GM12865 (cell line): ENCODE measurements at regions not wholly inside any gene's neighbourhood (a gene's known extent, or its start where the extent isn't known, plus 50 kb on each side); places are given as distances from the start of the nearest gene placed in this dataset.

ENCODE experiments used
- DNase-seq: peaks from one replicate; pipeline ENCODE4 v3.0.0; 2010; ENCODE audit warnings: low read depth
- H3K4me3 ChIP-seq: 2 replicates; pipeline ENCODE4 v1.5.1; 2011; ENCODE audit warnings: mild to moderate bottlenecking, low read depth, low read length, control low read depth
- TF ChIP-seq, protein P1 (sequence below): IDR thresholded peaks from 2 replicates; pipeline ENCODE4 v1.5.1; 2011; ENCODE audit warnings: low read length, control low read depth, low read depth, inconsistent platforms; ENCODE audit not compliant: insufficient read depth; ENCODE audit errors: missing control alignments

DNA sequence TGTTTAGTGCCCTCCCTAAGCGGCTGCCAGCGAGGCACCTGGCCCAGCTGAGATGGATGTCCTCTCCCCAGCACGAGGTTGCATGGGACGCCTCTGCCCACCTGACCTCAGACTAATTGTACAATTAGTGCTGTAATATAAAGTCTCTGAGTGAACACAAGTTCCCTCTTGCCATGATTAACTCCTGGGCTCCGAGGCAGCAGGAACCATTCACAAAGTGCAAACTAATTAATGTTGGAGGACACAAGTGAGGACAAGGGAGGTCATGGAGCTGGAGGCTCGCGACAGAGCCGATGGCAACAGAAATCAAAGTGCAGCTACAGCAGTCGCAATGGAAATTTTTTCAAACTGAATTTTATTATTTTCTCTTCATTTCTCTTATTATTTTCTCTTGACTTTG lies 156.6 kb upstream of the ADARB2 start:
- TF ChIP-seq, protein P1, sequence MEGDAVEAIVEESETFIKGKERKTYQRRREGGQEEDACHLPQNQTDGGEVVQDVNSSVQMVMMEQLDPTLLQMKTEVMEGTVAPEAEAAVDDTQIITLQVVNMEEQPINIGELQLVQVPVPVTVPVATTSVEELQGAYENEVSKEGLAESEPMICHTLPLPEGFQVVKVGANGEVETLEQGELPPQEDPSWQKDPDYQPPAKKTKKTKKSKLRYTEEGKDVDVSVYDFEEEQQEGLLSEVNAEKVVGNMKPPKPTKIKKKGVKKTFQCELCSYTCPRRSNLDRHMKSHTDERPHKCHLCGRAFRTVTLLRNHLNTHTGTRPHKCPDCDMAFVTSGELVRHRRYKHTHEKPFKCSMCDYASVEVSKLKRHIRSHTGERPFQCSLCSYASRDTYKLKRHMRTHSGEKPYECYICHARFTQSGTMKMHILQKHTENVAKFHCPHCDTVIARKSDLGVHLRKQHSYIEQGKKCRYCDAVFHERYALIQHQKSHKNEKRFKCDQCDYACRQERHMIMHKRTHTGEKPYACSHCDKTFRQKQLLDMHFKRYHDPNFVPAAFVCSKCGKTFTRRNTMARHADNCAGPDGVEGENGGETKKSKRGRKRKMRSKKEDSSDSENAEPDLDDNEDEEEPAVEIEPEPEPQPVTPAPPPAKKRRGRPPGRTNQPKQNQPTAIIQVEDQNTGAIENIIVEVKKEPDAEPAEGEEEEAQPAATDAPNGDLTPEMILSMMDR, result no peak
- DNase-seq, result no peak
- H3K4me3 ChIP-seq, result no peak overlapping the region

DNA sequence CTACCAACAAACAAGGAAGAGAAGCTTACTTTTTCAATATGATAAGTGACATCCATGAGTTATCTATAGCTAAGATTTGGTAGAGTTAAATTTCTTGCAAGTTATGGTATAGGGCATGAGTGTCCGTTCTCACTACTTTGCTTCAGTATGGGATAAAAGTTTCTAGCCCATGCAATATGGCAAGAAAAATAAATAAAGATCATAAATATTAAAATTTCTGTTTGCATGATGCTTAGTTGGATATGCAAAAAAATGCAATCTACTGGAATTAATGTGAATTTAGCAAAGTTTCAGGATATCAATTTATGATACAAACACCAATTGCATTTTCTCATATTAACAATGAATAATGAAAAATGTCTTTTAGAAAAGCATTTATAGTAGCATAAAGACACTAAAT lies 148.7 kb upstream of the ADARB2 start:
- TF ChIP-seq, protein P1, result no peak
- no peak overlapping the region for H3K4me3 ChIP-seq

GRCh38 chr10:1882728-1883127 lies 145.4 kb upstream of the ADARB2 start:
- TF ChIP-seq, protein P1, result no peak
- no peak for DNase-seq
- no peak overlapping the region for H3K4me3 ChIP-seq

More for the DNA sequence above, 148.7 kb upstream of the ADARB2 start:
- no peak for DNase-seq

GRCh38 chr10:1882180-1882579 lies 144.9 kb upstream of the ADARB2 start:
- H3K4me3 ChIP-seq, result no peak overlapping the region
- no peak for DNase-seq
- TF ChIP-seq, protein P1, result no peak

GRCh38 chr10:1881636-1882035 lies 144.3 kb upstream of the ADARB2 start:
- no peak overlapping the region for H3K4me3 ChIP-seq
- TF ChIP-seq, protein P1, result no peak
- no peak for DNase-seq

- DNase-seq, result peak; percentile 8
- TF ChIP-seq, protein P1, result no peak
- H3K4me3 ChIP-seq, result no peak overlapping the region
These were observed 137.2 kb upstream of the ADARB2 start for GRCh38 chr10:1874533-1874932.

- TF ChIP-seq, protein P1, result no peak
- no peak overlapping the region for H3K4me3 ChIP-seq
- no peak for DNase-seq
These were observed 136.5 kb upstream of the ADARB2 start for GRCh38 chr10:1873661-1874315.
